Neuronal stem cell (in vitro differentiated cells): ENCODE measurements at regions not wholly inside any gene's neighbourhood (a gene's known extent, or its start where the extent isn't known, plus 50 kb on each side); places are given as distances from the start of the nearest gene placed in this dataset.

Experiments used
- DNase-seq: peaks from one replicate; pipeline ENCODE4 v3.0.0-alpha.2; 2013; ENCODE audit warnings: low spot score
- H2AFZ ChIP-seq: one replicate; pipeline ENCODE4 v1.6.1; 2013; ENCODE audit warnings: mild to moderate bottlenecking, low read length, inconsistent platforms
- H2AK5ac ChIP-seq: 2 replicates; pipeline ENCODE4 v1.6.1; 2013; ENCODE audit warnings: low read depth, mild to moderate bottlenecking, inconsistent platforms, low read length, moderate library complexity, mixed read lengths
- H2BK120ac ChIP-seq: 2 replicates; pipeline ENCODE4 v1.6.1; 2013; ENCODE audit warnings: low read depth, mild to moderate bottlenecking, inconsistent platforms, low read length, moderate library complexity, mixed read lengths
- H2BK12ac ChIP-seq: one replicate; pipeline ENCODE4 v1.6.1; 2013; ENCODE audit warnings: low read length, inconsistent platforms
- H2BK15ac ChIP-seq: 2 replicates; pipeline ENCODE4 v1.6.1; 2013; ENCODE audit warnings: mild to moderate bottlenecking, low read length, inconsistent platforms, mixed read lengths
- H2BK5ac ChIP-seq: one replicate; pipeline ENCODE4 v1.6.1; 2013; ENCODE audit warnings: inconsistent platforms, mild to moderate bottlenecking, low read length, moderate library complexity
- H3K14ac ChIP-seq: one replicate; pipeline ENCODE4 v1.6.1; 2013; ENCODE audit warnings: low read length, inconsistent platforms
- H3K18ac ChIP-seq: 2 replicates; pipeline ENCODE4 v1.6.1; 2013; ENCODE audit warnings: low read length, inconsistent platforms
- H3K23ac ChIP-seq: 2 replicates; pipeline ENCODE4 v1.6.1; 2013; ENCODE audit warnings: low read depth, mild to moderate bottlenecking, mixed read lengths, low read length, inconsistent platforms; ENCODE audit not compliant: poor library complexity
- H3K27ac ChIP-seq: replicated peaks from 3 replicates; pipeline ENCODE4 v1.5.1; 2013; ENCODE audit warnings: low read length, inconsistent platforms
- H3K27me3 ChIP-seq, 3 experiments: 2 replicates each; pipeline ENCODE4 v1.6.1; 2013; ENCODE audit warnings: low read length in 3 of 3, mild to moderate bottlenecking in 2 of 3, inconsistent platforms in 1 of 3, low read depth in 1 of 3, mixed read lengths in 1 of 3, moderate library complexity in 1 of 3; ENCODE audit not compliant: control insufficient read depth in 3 of 3, insufficient read depth in 3 of 3
- H3K36me3 ChIP-seq, 2 donors: replicated peaks in 1 of 2; 2 replicates each; pipeline ENCODE4 v1.6.1; 2013; ENCODE audit warnings: low read length in 2 of 2; ENCODE audit not compliant: control insufficient read depth in 2 of 2, insufficient read depth in 2 of 2
- H3K4ac ChIP-seq: 2 replicates; pipeline ENCODE4 v1.6.1; 2013; ENCODE audit warnings: inconsistent platforms, mild to moderate bottlenecking, low read length, moderate library complexity
- H3K4me1 ChIP-seq, 2 donors: 1 replicate in 1 of 2; 2 replicates in 1 of 2; pipeline ENCODE4 v1.6.1; 2013; ENCODE audit warnings: low read length in 2 of 2, low read depth in 1 of 2; ENCODE audit not compliant: control insufficient read depth in 2 of 2, insufficient read depth in 1 of 2
- H3K4me2 ChIP-seq: one replicate; pipeline ENCODE4 v1.6.1; 2013; ENCODE audit warnings: mild to moderate bottlenecking, low read length, inconsistent platforms; ENCODE audit not compliant: insufficient read depth, poor library complexity, severe bottlenecking
- H3K4me3 ChIP-seq, 2 donors: 2 replicates each; pipeline ENCODE4 v1.5.1; 2013; ENCODE audit warnings: low read length in 2 of 2, mild to moderate bottlenecking in 2 of 2, inconsistent platforms in 1 of 2, moderate library complexity in 1 of 2
- H3K79me1 ChIP-seq: one replicate; pipeline ENCODE4 v1.6.1; 2013; ENCODE audit warnings: low read depth, mild to moderate bottlenecking, inconsistent platforms, low read length, moderate library complexity
- H3K9ac ChIP-seq: one replicate; pipeline ENCODE4 v1.6.1; 2013; ENCODE audit warnings: mild to moderate bottlenecking, low read depth, low read length, inconsistent platforms; ENCODE audit not compliant: poor library complexity
- H3K9me3 ChIP-seq, 2 donors: replicated peaks in 1 of 2; 2 replicates each; pipeline versions ENCODE3 to v1.6.1; 2013; ENCODE audit warnings: low read length in 2 of 2, mild to moderate bottlenecking in 2 of 2, inconsistent platforms in 1 of 2, low read depth in 1 of 2, mixed read lengths in 1 of 2, moderate library complexity in 1 of 2; ENCODE audit not compliant: control insufficient read depth in 2 of 2, insufficient read depth in 1 of 2
- H4K8ac ChIP-seq: one replicate; pipeline ENCODE4 v1.6.1; 2013; ENCODE audit warnings: low read depth, mild to moderate bottlenecking, inconsistent platforms, low read length, moderate library complexity
- H4K91ac ChIP-seq: one replicate; pipeline ENCODE4 v1.6.1; 2013; ENCODE audit warnings: low read length, low read depth, mild to moderate bottlenecking, inconsistent platforms; ENCODE audit not compliant: poor library complexity
- WGBS, 2 donors: extraction: QIAGEN DNeasy Blood & Tissue Kit; methylation state at CpG; one replicate each; pipeline ENCODE4 v1.1.7; 2013; ENCODE audit warnings: missing lambda C conversion rate in 2 of 2, mixed read lengths in 1 of 2; ENCODE audit not compliant: insufficient read length in 2 of 2, insufficient replicate concordance in 1 of 2; ENCODE audit errors: extremely low coverage in 2 of 2; 5-methylcytosine and 5-hydroxymethylcytosine counted together

GRCh38 chr7:41538810-41539724, 163.8 kb downstream of the INHBA start:
- no peak for DNase-seq
- no peak overlapping the region for H2AK5ac ChIP-seq
- no peak overlapping the region for H2BK5ac ChIP-seq
- H2BK120ac ChIP-seq, result no peak overlapping the region
- no peak overlapping the region for H3K14ac ChIP-seq
- H4K8ac ChIP-seq, result no peak overlapping the region
- no peaks in the 10 kb centered on the region for H3K36me3 ChIP-seq
- H3K23ac ChIP-seq, result no peak overlapping the region
- H2BK15ac ChIP-seq, result no peak overlapping the region
- no peak overlapping the region for H3K18ac ChIP-seq
- H3K27me3 ChIP-seq, result no peaks in the 10 kb centered on the region
- no peaks in the 10 kb centered on the region for H3K4me1 ChIP-seq
- no peaks in the 10 kb centered on the region for H3K79me1 ChIP-seq
- H3K9ac ChIP-seq, result no peak overlapping the region
- no peak overlapping the region for H4K91ac ChIP-seq
- WGBS, 2 donors, result no CpG with 5 or more reads among the region's 8 CpGs
- H3K27ac ChIP-seq, result no peak overlapping the region
- no peak overlapping the region for H3K4me2 ChIP-seq
- H2BK12ac ChIP-seq, result no peak overlapping the region
- no peaks in the 10 kb centered on the region for H3K9me3 ChIP-seq
- no peak overlapping the region for H2AFZ ChIP-seq
- no peak overlapping the region for H3K4ac ChIP-seq
- no peak overlapping the region for H3K4me3 ChIP-seq

- no peak overlapping the region for H4K91ac ChIP-seq
- no peaks in the 10 kb centered on the region for H3K36me3 ChIP-seq
- no peaks in the 10 kb centered on the region for H3K4me1 ChIP-seq
- no peak overlapping the region for H3K14ac ChIP-seq
- no peak overlapping the region for H2BK5ac ChIP-seq
- H3K79me1 ChIP-seq, result no peaks in the 10 kb centered on the region
- H4K8ac ChIP-seq, result no peak overlapping the region
- no peak for DNase-seq
- no peaks in the 10 kb centered on the region for H3K27me3 ChIP-seq
- no peaks in the 10 kb centered on the region for H3K9me3 ChIP-seq
- no peak overlapping the region for H3K27ac ChIP-seq
- H3K4me2 ChIP-seq, result no peak overlapping the region
- no peak overlapping the region for H2BK12ac ChIP-seq
- H3K4ac ChIP-seq, result no peak overlapping the region
- no peak overlapping the region for H3K18ac ChIP-seq
- H3K9ac ChIP-seq, result no peak overlapping the region
- H3K23ac ChIP-seq, result no peak overlapping the region
- no peak overlapping the region for H2BK120ac ChIP-seq
- no peak overlapping the region for H3K4me3 ChIP-seq
- 100% methylated on average over 1 of the region's 9 CpGs; no CpG with 5 or more reads in 1 of the 2 donors for WGBS, 2 donors
- H2AK5ac ChIP-seq, result no peak overlapping the region
- no peak overlapping the region for H2BK15ac ChIP-seq
- H2AFZ ChIP-seq, result no peak overlapping the region
These were observed 165.8 kb downstream of the INHBA start for GRCh38 chr7:41536873-41537665.

GRCh38 chr7:41536122-41536872, 166.6 kb downstream of the INHBA start:
- Histone ChIP-seq H2BK120ac (no peak overlapping the region), H2BK5ac (no peak overlapping the region), H2BK15ac (no peak overlapping the region), H3K4me2 (no peak overlapping the region), H4K91ac (no peak overlapping the region), H3K4ac (no peak overlapping the region), H3K18ac (no peak overlapping the region), H3K14ac (no peak overlapping the region), H2AK5ac (no peak overlapping the region), H3K4me3 (no peak overlapping the region), H3K36me3 (no peaks in the 10 kb centered on the region), H3K9me3 (no peaks in the 10 kb centered on the region), H3K27me3 (no peaks in the 10 kb centered on the region), H2BK12ac (no peak overlapping the region), H3K23ac (no peak overlapping the region), H3K27ac (no peak overlapping the region), H3K9ac (no peak overlapping the region), H3K79me1 (no peaks in the 10 kb centered on the region), H3K4me1 (no peaks in the 10 kb centered on the region), H2AFZ (no peak overlapping the region), H4K8ac (no peak overlapping the region)
- no CpG with 5 or more reads among the region's 3 CpGs for WGBS, 2 donors
- DNase-seq, result no peak
